Esophagus (tissue), 2 donors: ENCODE measurements at regions not wholly inside any gene's neighbourhood (a gene's known extent, or its start where the extent isn't known, plus 50 kb on each side); places are given as distances from the start of the nearest gene placed in this dataset.

Experiments used
- H3K27ac ChIP-seq, 2 donors: one replicate each; pipeline ENCODE4 v1.5.1; 2013; ENCODE audit warnings: low read depth in 2 of 2, mild to moderate bottlenecking in 2 of 2, inconsistent platforms in 1 of 2, low read length in 1 of 2, moderate library complexity in 1 of 2
- H3K27me3 ChIP-seq, 2 donors: one replicate each; pipeline ENCODE4 v1.6.1; 2013; ENCODE audit warnings: low read length in 2 of 2, control low read depth in 1 of 2, mild to moderate bottlenecking in 1 of 2; ENCODE audit not compliant: insufficient read depth in 2 of 2, control insufficient read depth in 1 of 2
- H3K36me3 ChIP-seq, 2 donors: one replicate each; pipeline ENCODE4 v1.6.1; 2013; ENCODE audit warnings: low read length in 1 of 2; ENCODE audit not compliant: control insufficient read depth in 2 of 2, insufficient read depth in 2 of 2
- H3K4me1 ChIP-seq, 2 donors: one replicate each; pipeline ENCODE4 v1.6.1; 2013; ENCODE audit warnings: low read length in 1 of 2; ENCODE audit not compliant: control insufficient read depth in 2 of 2, insufficient read depth in 2 of 2
- H3K4me3 ChIP-seq, 2 donors: one replicate each; pipeline ENCODE4 v1.5.1; 2013; ENCODE audit warnings: low read length in 2 of 2, mild to moderate bottlenecking in 2 of 2, low read depth in 1 of 2, moderate library complexity in 1 of 2
- H3K9me3 ChIP-seq, 2 donors: one replicate each; pipeline ENCODE4 v1.6.1; 2013; ENCODE audit warnings: mild to moderate bottlenecking in 2 of 2, low read depth in 1 of 2, low read length in 1 of 2, moderate library complexity in 1 of 2; ENCODE audit not compliant: control insufficient read depth in 2 of 2, insufficient read depth in 1 of 2
- WGBS, 2 donors: extraction: QIAGEN DNeasy Blood & Tissue Kit; methylation state at CpG; one replicate each; pipeline ENCODE4 v1.1.7; 2013; 5-methylcytosine and 5-hydroxymethylcytosine counted together
- donor health status: healthy with polysubstance abuse.
- donor health status: Bipolar disorder and iron deficiency.

DNA sequence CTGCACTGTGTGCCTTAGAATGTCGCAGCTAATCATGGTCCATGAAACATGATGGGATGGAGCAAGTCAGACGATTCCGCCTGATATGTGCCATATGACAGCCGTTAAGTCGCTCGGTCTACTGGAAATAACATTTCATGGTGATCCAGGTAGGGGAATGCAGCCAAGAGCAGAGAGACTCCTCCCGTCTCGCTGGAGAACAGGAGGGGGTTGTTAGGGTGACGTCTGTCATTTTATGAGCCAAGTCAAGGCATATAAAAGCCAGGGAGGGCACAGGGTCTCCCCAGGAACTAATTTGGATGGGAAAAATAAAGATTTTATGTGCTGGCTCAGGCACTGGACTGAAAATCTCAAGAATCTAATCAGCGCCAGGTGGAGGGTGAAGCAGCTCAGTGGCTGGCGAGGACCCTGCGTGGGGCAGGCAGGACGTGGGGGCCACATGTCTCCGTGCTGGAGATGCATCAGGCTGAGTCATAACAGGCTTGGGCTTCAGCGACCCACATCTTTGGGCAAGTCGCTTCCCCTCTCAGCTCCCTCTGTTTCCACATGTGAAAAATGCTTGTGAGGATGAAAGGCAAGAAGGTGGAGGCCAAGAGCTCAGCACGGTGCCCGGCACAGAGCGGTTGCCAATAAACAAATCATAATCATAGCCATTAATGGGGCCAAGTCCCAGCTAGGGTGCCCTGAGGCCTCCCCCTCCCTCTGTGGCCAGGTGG is 234.6 kb downstream of the ANKRD60 start:
- Histone ChIP-seq H3K4me1 (no peaks in the 10 kb centered on the region), H3K27me3 (peaks cover 0 to 5% of the 10 kb centered on the region in 2 donors), H3K9me3 (no peaks in the 10 kb centered on the region), H3K4me3 (no peak overlapping the region), H3K27ac (no peak overlapping the region), H3K36me3 (no peaks in the 10 kb centered on the region)
- WGBS, 2 donors, result 48 to 56% methylated on average over 19 of the region's 19 CpGs

DNA sequence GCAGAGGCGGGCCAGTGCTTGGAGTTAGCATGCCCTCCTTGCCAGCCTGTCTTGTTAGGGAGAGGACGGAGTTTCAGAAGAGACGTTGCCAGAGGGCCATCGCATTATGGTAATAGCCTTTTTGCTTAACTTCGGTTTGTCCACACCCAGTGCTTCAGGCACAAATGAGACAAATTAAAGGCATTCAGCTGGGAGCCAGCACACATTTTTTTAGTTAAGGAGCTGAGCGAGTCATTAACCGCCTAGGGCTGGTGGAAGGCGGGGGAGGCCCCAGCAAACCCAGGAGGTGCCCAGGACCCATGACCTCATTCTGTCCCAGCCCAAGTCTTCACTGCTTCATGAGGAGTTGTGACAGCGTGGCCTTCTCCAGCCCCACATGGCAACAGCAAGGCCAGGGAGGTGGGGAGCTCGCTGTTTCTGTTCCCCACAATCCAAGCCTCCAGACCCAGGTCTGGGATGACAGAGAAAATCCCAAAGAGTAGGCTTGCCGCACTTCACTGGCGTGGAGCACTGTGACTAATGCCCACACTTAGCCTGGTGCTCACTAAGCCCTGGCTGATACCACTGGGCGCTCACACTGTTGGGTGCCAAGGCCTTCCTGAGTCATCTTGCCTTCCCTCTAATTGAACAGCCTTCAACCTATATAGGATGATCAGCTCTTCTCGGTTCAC is 237.1 kb downstream of the ANKRD60 start:
- Histone ChIP-seq H3K27ac (peak overlapping the region; percentile 51 to 64), H3K9me3 (no peaks in the 10 kb centered on the region), H3K4me1 (no peaks in the 10 kb centered on the region), H3K27me3 (peaks cover 0 to 9% of the 10 kb centered on the region in 2 donors), H3K36me3 (no peaks in the 10 kb centered on the region), H3K4me3 (no peak overlapping the region)
- 47 to 66% methylated on average over 14 of the region's 14 CpGs for WGBS, 2 donors

DNA sequence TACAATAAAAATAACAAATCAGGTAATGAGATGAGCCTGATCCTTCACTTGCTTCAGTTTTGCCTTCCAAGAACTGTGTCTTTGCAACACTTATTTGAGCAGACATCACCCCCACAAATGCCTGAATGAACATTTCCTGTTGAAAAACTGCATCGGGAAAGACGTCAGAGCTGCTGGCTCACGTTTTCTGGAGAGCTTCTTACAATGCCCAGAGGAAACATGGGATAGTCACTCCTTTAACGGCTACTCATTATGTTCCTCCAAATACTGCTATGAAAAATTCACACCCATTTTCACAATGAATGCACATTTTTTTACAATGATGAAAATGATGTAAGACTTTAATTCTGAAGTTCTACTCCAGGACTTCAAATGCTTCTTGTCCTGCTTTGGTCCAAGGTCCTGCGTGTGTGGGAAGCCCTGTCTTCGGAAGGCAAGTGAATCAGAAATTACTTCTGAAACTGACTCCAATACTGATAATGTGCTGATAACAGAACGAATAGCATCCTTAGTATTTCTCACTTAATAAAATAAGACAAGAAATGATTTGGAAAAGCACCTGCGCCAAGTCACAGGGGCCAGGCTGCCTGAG is 238.0 kb downstream of the ANKRD60 start:
- whole genome bisulfite sequencing, 2 donors, result 27 to 35% methylated on average over 8 of the region's 8 CpGs
- no peak overlapping the region for H3K4me3 ChIP-seq
- H3K36me3 ChIP-seq, result no peaks in the 10 kb centered on the region
- no peaks in the 10 kb centered on the region for H3K9me3 ChIP-seq
- no peak overlapping the region for H3K27ac ChIP-seq
- H3K27me3 ChIP-seq, result peaks cover 0 to 9% of the 10 kb centered on the region in 2 donors
- H3K4me1 ChIP-seq, result no peaks in the 10 kb centered on the region

DNA sequence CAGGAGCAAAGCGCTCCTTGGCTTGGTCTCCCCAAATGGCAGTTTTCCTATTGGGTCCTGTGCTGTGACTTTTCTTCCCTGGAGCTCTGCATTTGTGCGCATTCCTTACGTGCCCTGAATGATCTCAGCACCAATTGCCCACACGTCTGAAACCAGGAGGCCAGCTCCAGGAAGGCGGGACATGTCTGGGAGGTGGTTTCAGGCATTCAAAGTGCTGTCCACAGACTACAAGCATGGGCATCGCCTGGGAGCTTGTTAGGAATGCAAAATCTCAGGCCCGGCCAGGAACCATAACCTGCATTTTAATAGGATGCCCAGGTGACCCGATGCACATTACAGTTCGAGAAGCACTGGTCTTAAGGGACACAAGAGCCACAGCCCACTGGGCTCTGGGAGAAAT is 239.6 kb downstream of the ANKRD60 start:
- WGBS, 2 donors, result 84 to 93% methylated on average over 9 of the region's 9 CpGs
- Histone ChIP-seq H3K27me3 (peaks cover 0 to 9% of the 10 kb centered on the region in 2 donors), H3K36me3 (no peaks in the 10 kb centered on the region), H3K27ac (no peak overlapping the region), H3K9me3 (no peaks in the 10 kb centered on the region), H3K4me1 (no peaks in the 10 kb centered on the region), H3K4me3 (no peak overlapping the region)

DNA sequence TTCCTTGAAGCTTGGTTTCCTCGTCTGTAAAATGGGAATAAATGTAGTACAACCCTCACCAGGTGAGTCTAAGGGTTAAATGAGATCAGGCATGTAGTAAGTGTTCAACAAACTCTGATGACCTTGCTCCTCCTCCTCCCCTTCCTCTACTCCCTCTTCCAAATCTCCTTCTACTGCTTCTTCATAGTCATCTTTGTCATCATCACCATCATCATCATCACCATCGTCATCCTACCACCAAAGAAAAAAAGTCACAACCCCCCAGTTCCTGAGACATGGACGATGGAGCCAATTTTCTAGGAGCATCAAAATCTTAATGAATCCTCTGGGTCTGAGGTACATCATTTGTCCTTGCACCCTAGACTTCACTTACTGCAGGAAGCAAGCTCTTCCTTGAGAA is 240.0 kb downstream of the ANKRD60 start:
- H3K9me3 ChIP-seq, result no peaks in the 10 kb centered on the region
- H3K4me1 ChIP-seq, result no peaks in the 10 kb centered on the region
- H3K36me3 ChIP-seq, result no peaks in the 10 kb centered on the region

DNA sequence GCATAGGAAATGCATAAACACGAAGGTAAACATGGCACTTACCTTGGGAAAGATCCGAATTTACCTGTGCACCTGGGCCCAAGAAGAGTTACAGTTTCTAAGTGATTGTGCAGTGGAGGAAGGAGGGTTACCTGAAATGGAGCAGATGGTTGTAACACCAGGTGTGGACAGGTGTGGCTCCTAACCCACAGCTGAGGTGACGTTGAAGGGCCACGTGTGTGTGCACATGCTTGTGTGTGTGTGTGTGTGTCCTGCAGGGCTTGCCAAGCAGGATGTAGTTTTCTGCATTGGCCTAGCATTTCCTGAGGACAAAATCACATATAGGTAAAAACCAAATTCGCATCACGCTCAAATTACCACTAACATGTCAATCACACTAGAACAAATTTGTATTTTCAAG is 240.8 kb downstream of the ANKRD60 start:
- Histone ChIP-seq H3K4me1 (no peaks in the 10 kb centered on the region), H3K27me3 (peaks cover 0 to 4% of the 10 kb centered on the region in 2 donors), H3K4me3 (no peak overlapping the region), H3K27ac (no peak overlapping the region), H3K36me3 (no peaks in the 10 kb centered on the region), H3K9me3 (no peaks in the 10 kb centered on the region)
- WGBS, 2 donors, result 84 to 86% methylated on average over 6 of the region's 6 CpGs

More for the DNA sequence above, 240.0 kb downstream of the ANKRD60 start:
- no peak overlapping the region for H3K27ac ChIP-seq
- peaks cover 0 to 9% of the 10 kb centered on the region in 2 donors for H3K27me3 ChIP-seq
- no peak overlapping the region for H3K4me3 ChIP-seq
- WGBS, 2 donors, result 88 to 89% methylated on average over 3 of the region's 3 CpGs

DNA sequence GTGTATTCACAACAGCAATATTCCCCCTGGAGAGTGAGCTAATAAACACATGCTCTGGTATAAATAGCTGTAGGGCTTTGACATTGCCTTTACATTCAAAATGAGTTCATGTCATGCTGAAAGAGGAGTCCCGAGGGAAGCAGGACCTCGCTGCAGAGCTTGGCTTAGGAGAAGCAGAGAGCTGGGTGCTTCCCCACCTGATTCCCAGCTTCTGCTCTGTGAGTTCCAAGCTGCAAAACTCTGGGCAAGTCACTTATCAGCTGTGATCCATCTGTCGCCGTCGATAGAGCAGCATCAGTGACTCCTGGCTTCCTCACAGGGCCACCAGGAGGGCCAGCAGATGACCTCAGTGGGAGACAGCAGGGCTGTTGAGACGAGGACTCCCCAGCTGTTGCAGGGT is 241.8 kb downstream of the ANKRD60 start:
- no peaks in the 10 kb centered on the region for H3K4me1 ChIP-seq
- no peaks in the 10 kb centered on the region for H3K36me3 ChIP-seq
- no peak overlapping the region for H3K4me3 ChIP-seq
- 60 to 79% methylated on average over 6 of the region's 6 CpGs for WGBS, 2 donors
- H3K27ac ChIP-seq, result no peak overlapping the region
- H3K9me3 ChIP-seq, result no peaks in the 10 kb centered on the region
- peaks cover 0 to 4% of the 10 kb centered on the region in 2 donors for H3K27me3 ChIP-seq

DNA sequence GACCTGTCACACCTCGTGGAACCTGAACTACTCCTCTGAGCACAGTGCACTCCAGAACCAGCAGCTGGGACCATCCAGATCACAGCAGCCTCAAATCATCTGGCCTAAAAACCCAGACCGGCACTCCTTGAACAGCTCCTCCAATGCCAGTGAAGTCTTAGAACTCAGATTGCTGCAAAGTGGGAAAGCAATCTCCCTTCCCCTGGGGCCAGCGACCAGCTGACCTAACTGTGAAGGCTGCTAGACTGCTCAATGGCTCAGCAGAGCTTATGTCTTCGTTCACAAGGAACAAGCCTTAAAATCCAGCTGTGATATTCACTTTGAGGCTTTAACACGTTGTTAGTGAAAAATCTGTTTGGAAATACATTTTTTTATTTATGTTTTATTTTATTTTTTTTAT is 243.2 kb downstream of the ANKRD60 start:
- WGBS, 2 donors, result 48 to 56% methylated on average over 5 of the region's 5 CpGs
- no peaks in the 10 kb centered on the region for H3K9me3 ChIP-seq
- H3K27me3 ChIP-seq, result peaks cover 0 to 4% of the 10 kb centered on the region in 2 donors
- no peaks in the 10 kb centered on the region for H3K4me1 ChIP-seq
- no peaks in the 10 kb centered on the region for H3K36me3 ChIP-seq
- H3K27ac ChIP-seq, result no peak overlapping the region
- no peak overlapping the region for H3K4me3 ChIP-seq

DNA sequence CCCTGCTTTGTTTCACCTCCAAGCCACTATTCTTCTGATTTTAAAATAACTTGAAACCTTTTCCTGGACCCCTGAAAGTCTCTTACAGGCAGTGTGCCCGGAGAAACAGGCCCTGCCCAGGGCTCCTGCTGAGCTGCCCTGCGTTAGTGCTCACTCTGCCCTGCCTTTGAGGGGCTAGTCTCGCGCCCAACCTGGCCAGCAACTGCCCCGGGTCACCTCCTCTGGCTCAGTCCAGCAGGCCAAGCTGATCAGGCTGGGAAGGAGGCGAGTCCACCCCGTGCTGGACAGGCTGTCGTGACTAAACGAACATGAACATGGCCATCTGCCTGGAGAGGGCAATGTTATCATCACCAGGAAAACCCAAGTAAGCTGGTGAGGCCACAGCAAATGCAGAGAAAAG is 245.4 kb downstream of the ANKRD60 start:
- Histone ChIP-seq H3K4me1 (no peaks in the 10 kb centered on the region), H3K36me3 (no peaks in the 10 kb centered on the region), H3K4me3 (no peak overlapping the region), H3K9me3 (no peaks in the 10 kb centered on the region), H3K27me3 (peaks cover 0 to 3% of the 10 kb centered on the region in 2 donors), H3K27ac (no peak overlapping the region)
- WGBS, 2 donors, result 77 to 87% methylated on average over 9 of the region's 9 CpGs
